ENCODE measurements at regions not wholly inside any gene's neighbourhood (a gene's known extent, or its start where the extent isn't known, plus 50 kb on each side); places are given as distances from the start of the nearest gene placed in this dataset.

- H3K4me3 ChIP-seq: no peak overlapping the region
- H3K9me3 ChIP-seq (ENCODE audit: low read depth): no peaks in the 10 kb centered on the region
- H3F3A ChIP-seq (ENCODE audit: low read depth): peaks cover 5% of the 10 kb centered on the region
- Mint-ChIP-seq H3K4me1 (peaks cover 16% of the 10 kb centered on the region), H3K9me3 (no peaks in the 10 kb centered on the region), H3K4me3 (no peak overlapping the region), H3K27ac (peak overlapping the region; percentile 19), H3K27me3 (ENCODE audit: insufficient read depth, low read depth) (no peaks in the 10 kb centered on the region), H3K36me3 (no peaks in the 10 kb centered on the region)
- H3K27ac ChIP-seq: no peak overlapping the region
- H2AFZ ChIP-seq (replicated peaks): no peak overlapping the region
- H3K9ac ChIP-seq: no peak overlapping the region
- H3K4me1 ChIP-seq: peaks cover 15% of the 10 kb centered on the region
- H3K27me3 ChIP-seq: no peaks in the 10 kb centered on the region
- H3K79me2 ChIP-seq (ENCODE audit: low read depth): no peaks in the 10 kb centered on the region
- DNase-seq (ENCODE audit: low spot score): no peak
- no peaks in the 10 kb centered on the region for H3K36me3 ChIP-seq
- no peak overlapping the region for H3K4me2 ChIP-seq
- TF ChIP-seq EZH2 (IDR thresholded peaks at IDR 0.05): no peak
- TF ChIP-seq, protein P1, sequence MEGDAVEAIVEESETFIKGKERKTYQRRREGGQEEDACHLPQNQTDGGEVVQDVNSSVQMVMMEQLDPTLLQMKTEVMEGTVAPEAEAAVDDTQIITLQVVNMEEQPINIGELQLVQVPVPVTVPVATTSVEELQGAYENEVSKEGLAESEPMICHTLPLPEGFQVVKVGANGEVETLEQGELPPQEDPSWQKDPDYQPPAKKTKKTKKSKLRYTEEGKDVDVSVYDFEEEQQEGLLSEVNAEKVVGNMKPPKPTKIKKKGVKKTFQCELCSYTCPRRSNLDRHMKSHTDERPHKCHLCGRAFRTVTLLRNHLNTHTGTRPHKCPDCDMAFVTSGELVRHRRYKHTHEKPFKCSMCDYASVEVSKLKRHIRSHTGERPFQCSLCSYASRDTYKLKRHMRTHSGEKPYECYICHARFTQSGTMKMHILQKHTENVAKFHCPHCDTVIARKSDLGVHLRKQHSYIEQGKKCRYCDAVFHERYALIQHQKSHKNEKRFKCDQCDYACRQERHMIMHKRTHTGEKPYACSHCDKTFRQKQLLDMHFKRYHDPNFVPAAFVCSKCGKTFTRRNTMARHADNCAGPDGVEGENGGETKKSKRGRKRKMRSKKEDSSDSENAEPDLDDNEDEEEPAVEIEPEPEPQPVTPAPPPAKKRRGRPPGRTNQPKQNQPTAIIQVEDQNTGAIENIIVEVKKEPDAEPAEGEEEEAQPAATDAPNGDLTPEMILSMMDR (IDR thresholded peaks at IDR 0.05): no peak
- no peak for TF ChIP-seq EZH2phosphoT487 (IDR thresholded peaks at IDR 0.05)
- no peaks in the 10 kb centered on the region for H4K20me1 ChIP-seq (ENCODE audit: low read depth)
These were observed 75.3 kb upstream of the JAG1 start for GRCh38 chr20:10749084-10749483.

DNA sequence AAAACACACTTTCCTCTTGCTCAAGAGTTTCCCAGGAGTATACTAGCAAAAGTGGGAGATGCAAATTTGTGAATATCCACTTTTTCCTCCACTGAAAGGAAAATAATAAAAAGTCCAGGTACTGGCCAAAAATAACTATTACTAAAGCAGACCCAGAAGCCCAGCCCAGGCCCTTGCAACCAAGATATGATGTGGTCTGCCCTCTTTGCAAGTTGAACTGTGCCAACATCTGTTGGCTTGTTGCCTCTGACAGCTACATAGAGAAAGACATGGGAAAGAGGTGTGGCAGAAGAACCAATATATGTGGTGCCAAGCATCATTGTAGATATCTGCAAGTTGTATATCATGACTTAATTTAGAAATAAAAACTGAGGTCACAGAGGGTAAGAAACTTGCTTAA lies 78.4 kb upstream of the JAG1 start:
- H3K27ac Mint-ChIP-seq: no peak overlapping the region

GRCh38 chr20:10754824-10755223 lies 81.0 kb upstream of the JAG1 start:
- H3K27ac Mint-ChIP-seq: no peak overlapping the region
- Histone ChIP-seq H3K9ac (no peak overlapping the region), H3K4me1 (no peaks in the 10 kb centered on the region), H2AFZ (replicated peaks) (no peak overlapping the region), H3K79me2 (ENCODE audit: low read depth) (no peaks in the 10 kb centered on the region), H4K20me1 (ENCODE audit: low read depth) (no peaks in the 10 kb centered on the region), H3K4me3 (no peak overlapping the region), H3K27me3 (no peaks in the 10 kb centered on the region), H3K9me3 (ENCODE audit: low read depth) (no peaks in the 10 kb centered on the region), H3K27ac (no peak overlapping the region), H3K36me3 (no peaks in the 10 kb centered on the region), H3F3A (ENCODE audit: low read depth) (no peaks in the 10 kb centered on the region), H3K4me2 (no peak overlapping the region)
- H3K27me3 Mint-ChIP-seq (ENCODE audit: insufficient read depth, low read depth): peaks cover 3% of the 10 kb centered on the region
- no peak overlapping the region for H3K4me3 Mint-ChIP-seq
- H3K4me1 Mint-ChIP-seq: no peaks in the 10 kb centered on the region
- H3K9me3 Mint-ChIP-seq: no peaks in the 10 kb centered on the region
- DNase-seq (ENCODE audit: low spot score): no peak
- no peaks in the 10 kb centered on the region for H3K36me3 Mint-ChIP-seq
- TF ChIP-seq EZH2 (IDR thresholded peaks at IDR 0.05): no peak
- TF ChIP-seq, protein P1 (IDR thresholded peaks at IDR 0.05): no peak
- no peak for TF ChIP-seq EZH2phosphoT487 (IDR thresholded peaks at IDR 0.05)

More for the DNA sequence above, 78.4 kb upstream of the JAG1 start:
- no peak for TF ChIP-seq EZH2 (IDR thresholded peaks at IDR 0.05)
- TF ChIP-seq, protein P1 (IDR thresholded peaks at IDR 0.05): no peak
- no peak for TF ChIP-seq EZH2phosphoT487 (IDR thresholded peaks at IDR 0.05)
- DNase-seq (ENCODE audit: low spot score): no peak
- no peak overlapping the region for H3K27ac ChIP-seq
- H3K4me3 ChIP-seq: no peak overlapping the region
- H3K9me3 ChIP-seq (ENCODE audit: low read depth): no peaks in the 10 kb centered on the region
- Mint-ChIP-seq H3K9me3 (no peaks in the 10 kb centered on the region), H3K4me3 (no peak overlapping the region), H3K4me1 (peaks cover 12% of the 10 kb centered on the region), H3K27me3 (ENCODE audit: insufficient read depth, low read depth) (peaks cover 3% of the 10 kb centered on the region), H3K36me3 (no peaks in the 10 kb centered on the region)
- H2AFZ ChIP-seq (replicated peaks): no peak overlapping the region
- peaks cover 6% of the 10 kb centered on the region for H3K4me1 ChIP-seq
- H4K20me1 ChIP-seq (ENCODE audit: low read depth): no peaks in the 10 kb centered on the region
- no peaks in the 10 kb centered on the region for H3K27me3 ChIP-seq
- H3K9ac ChIP-seq: no peak overlapping the region
- H3K4me2 ChIP-seq: no peak overlapping the region
- no peaks in the 10 kb centered on the region for H3K79me2 ChIP-seq (ENCODE audit: low read depth)
- no peaks in the 10 kb centered on the region for H3F3A ChIP-seq (ENCODE audit: low read depth)
- H3K36me3 ChIP-seq: no peaks in the 10 kb centered on the region
